Femur (tissue), 1 donor: ENCODE measurements at regions not wholly inside any gene's neighbourhood (a gene's known extent, or its start where the extent isn't known, plus 50 kb on each side); places are given as distances from the start of the nearest gene placed in this dataset.

Source experiments
- DNase-seq: peaks from one replicate; pipeline ENCODE4 v3.0.0-alpha.2; 2017

DNA sequence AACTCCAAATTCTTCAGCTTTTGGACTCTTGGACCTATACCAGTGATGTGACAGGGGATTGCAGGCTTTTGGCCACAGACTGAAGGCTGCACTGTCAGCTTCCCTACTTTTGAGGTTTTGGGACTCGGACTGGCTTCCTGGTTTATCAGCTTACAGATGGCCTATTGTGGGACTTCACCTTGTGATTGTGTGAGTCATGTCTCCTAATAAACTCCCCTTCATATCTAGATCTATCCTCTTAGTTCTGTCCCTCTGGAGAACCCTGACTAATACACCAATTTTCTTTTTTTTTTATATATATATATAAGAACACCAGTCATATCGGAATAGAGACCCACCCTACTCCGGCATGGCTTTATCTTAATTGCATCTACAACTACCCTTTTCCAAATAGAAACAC is 166.8 kb downstream of the ETV1 start:
- no peak for DNase-seq

GRCh38 chr7:13826752-13827151 is 162.7 kb downstream of the ETV1 start:
- DNase-seq = no peak

DNA sequence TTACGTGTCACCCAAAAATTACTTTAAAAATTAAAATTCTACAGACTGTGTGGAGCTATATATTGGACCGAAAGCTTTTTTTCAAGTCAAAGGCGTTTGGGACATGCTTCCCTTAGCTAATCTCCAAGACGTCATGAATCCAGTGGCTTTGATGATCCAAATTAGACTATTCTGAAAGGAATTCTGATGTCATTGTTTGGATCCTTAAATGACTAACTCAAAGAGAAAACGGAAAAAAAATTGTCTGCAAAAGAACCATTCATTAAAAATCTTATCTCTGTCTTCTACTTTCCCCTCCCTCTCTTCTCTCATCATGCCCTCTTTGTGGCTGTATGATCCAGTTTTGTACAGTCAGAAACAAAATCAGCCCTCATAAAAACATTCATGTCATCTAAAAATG is 161.8 kb downstream of the ETV1 start:
- DNase-seq = no peak

DNA sequence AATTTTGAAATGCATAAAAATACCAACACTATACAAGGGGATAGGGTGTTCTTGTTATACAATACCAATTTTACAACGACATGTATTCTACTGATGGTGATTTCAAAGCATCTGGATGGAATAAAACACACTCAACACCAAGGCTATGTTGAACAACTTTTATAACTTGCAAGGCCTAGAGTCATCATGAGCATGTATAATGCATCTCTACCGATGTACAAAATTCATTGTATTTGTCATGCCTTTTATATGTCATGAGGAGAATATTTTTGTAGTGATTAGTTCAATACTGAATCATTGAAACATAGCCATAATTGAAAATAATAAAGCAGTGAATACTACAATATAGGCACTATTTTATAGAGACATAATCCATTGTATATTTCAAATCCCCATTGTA is 160.2 kb downstream of the ETV1 start:
- DNase-seq = no peak

GRCh38 chr7:13829914-13830900 is 159.3 kb downstream of the ETV1 start:
- peak; percentile 19 for DNase-seq

GRCh38 chr7:13832346-13832745 is 157.1 kb downstream of the ETV1 start:
- DNase-seq = no peak

GRCh38 chr7:13834328-13834761 is 155.1 kb downstream of the ETV1 start:
- DNase-seq = no peak

DNA sequence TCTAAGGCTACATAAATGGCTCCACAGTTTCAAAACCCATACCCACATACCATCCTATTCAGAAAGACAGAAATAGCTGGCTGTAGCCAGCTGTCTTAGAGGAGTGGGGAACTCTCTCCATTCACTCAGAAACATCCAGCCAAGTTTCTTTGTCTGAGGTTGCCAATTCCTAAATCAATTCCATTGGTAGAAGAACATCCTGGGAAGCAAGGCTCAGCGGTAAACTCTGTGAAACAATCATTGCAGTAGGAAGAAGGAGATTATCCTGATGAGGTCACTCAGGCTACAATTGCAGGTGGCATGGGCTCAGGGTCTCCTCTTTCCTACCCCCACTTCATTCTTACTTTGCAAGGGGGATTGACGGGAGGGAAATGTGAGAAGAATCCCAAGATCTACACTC is 154.0 kb downstream of the ETV1 start:
- DNase-seq = no peak

GRCh38 chr7:13839063-13839462 is 150.4 kb downstream of the ETV1 start:
- DNase-seq = no peak
